ENCODE measurements at regions not wholly inside any gene's neighbourhood (a gene's known extent, or its start where the extent isn't known, plus 50 kb on each side); places are given as distances from the start of the nearest gene placed in this dataset.

DNA sequence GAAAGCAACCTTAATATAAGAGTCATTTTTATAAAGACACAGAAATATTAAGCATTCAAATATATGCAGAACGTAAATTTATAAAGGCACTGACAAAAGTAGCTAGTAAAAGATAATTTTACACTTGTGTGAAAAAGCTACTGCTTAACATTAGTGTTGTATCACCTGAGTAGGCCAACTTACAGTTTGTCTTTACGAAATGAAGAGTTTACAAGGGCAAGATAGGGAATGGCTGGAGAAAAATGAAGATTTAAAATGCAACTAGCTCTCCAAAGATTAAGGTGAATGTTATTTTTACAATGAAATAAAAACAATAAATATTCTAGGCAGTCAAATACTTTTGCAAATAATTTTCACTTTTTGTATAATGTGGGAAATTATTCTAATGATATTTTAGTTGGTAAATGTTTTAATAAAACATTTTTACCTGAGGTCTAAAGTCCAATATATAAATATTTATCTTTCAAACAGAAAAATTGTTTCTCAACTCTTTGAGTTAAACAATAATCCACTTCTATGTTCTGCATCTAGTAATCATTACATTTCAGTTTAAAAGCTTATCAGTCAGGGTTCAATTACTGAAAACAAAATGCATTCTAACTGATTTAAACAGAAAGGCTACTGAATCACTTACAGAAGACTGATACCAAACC, 382.6 kb downstream of the IPMK start:
- no peaks in the 10 kb centered on the region for H3K4me1 ChIP-seq (ENCODE audit: low read length)
- no peak overlapping the region for H3K4me2 ChIP-seq (ENCODE audit: low read length)

GRCh38 chr10:57884407-57884806, 383.3 kb downstream of the IPMK start:
- no peak for TF ChIP-seq EZH2phosphoT487 (IDR thresholded peaks at IDR 0.05; ENCODE audit: low read depth)
- no peak for TF ChIP-seq CTCF (IDR thresholded peaks at IDR 0.05; ENCODE audit: low read depth, low read length)
- H3K4me1 ChIP-seq (ENCODE audit: low read length): no peaks in the 10 kb centered on the region
- H3K79me2 ChIP-seq (ENCODE audit: low read length): no peaks in the 10 kb centered on the region
- H3K9ac ChIP-seq (ENCODE audit: low read length): no peak overlapping the region
- H2AFZ ChIP-seq (ENCODE audit: low read depth, low read length): no peak overlapping the region
- H3K27me3 ChIP-seq (ENCODE audit: low read depth, low read length): no peaks in the 10 kb centered on the region
- no peak overlapping the region for H3K4me3 ChIP-seq (ENCODE audit: low read length)
- H3K4me2 ChIP-seq (ENCODE audit: low read length): no peak overlapping the region
- no peaks in the 10 kb centered on the region for H3K9me3 ChIP-seq (ENCODE audit: insufficient read depth, low read length)
- no peaks in the 10 kb centered on the region for H4K20me1 ChIP-seq (ENCODE audit: insufficient read depth, low read length)
- H3K36me3 ChIP-seq (replicated peaks; ENCODE audit: low read depth, low read length): no peaks in the 10 kb centered on the region
- no peak overlapping the region for H3K27ac ChIP-seq (ENCODE audit: low read length)

More for the DNA sequence above, 382.6 kb downstream of the IPMK start:
- TF ChIP-seq EZH2phosphoT487 (IDR thresholded peaks at IDR 0.05; ENCODE audit: low read depth): no peak
- TF ChIP-seq CTCF (IDR thresholded peaks at IDR 0.05; ENCODE audit: low read depth, low read length): no peak
- Histone ChIP-seq H3K79me2 (ENCODE audit: low read length) (no peaks in the 10 kb centered on the region), H3K27ac (ENCODE audit: low read length) (no peak overlapping the region), H4K20me1 (ENCODE audit: insufficient read depth, low read length) (no peaks in the 10 kb centered on the region), H3K4me3 (ENCODE audit: low read length) (no peak overlapping the region), H3K9me3 (ENCODE audit: insufficient read depth, low read length) (no peaks in the 10 kb centered on the region), H3K9ac (ENCODE audit: low read length) (no peak overlapping the region), H3K27me3 (ENCODE audit: low read depth, low read length) (no peaks in the 10 kb centered on the region), H2AFZ (ENCODE audit: low read depth, low read length) (no peak overlapping the region), H3K36me3 (replicated peaks; ENCODE audit: low read depth, low read length) (no peaks in the 10 kb centered on the region)

GRCh38 chr10:57880446-57881227, 387.1 kb downstream of the IPMK start:
- H3K79me2 ChIP-seq (ENCODE audit: low read length): no peaks in the 10 kb centered on the region
- no peak for TF ChIP-seq CTCF (IDR thresholded peaks at IDR 0.05; ENCODE audit: low read depth, low read length)
- no peak overlapping the region for H3K4me3 ChIP-seq (ENCODE audit: low read length)
- H4K20me1 ChIP-seq (ENCODE audit: insufficient read depth, low read length): no peaks in the 10 kb centered on the region
- H3K9ac ChIP-seq (ENCODE audit: low read length): no peak overlapping the region
- H3K27me3 ChIP-seq (ENCODE audit: low read depth, low read length): no peaks in the 10 kb centered on the region
- H2AFZ ChIP-seq (ENCODE audit: low read depth, low read length): no peak overlapping the region
- H3K9me3 ChIP-seq (ENCODE audit: insufficient read depth, low read length): no peaks in the 10 kb centered on the region
- H3K4me1 ChIP-seq (ENCODE audit: low read length): no peaks in the 10 kb centered on the region
- no peak overlapping the region for H3K27ac ChIP-seq (ENCODE audit: low read length)
- H3K4me2 ChIP-seq (ENCODE audit: low read length): no peak overlapping the region
- H3K36me3 ChIP-seq (replicated peaks; ENCODE audit: low read depth, low read length): no peaks in the 10 kb centered on the region

DNA sequence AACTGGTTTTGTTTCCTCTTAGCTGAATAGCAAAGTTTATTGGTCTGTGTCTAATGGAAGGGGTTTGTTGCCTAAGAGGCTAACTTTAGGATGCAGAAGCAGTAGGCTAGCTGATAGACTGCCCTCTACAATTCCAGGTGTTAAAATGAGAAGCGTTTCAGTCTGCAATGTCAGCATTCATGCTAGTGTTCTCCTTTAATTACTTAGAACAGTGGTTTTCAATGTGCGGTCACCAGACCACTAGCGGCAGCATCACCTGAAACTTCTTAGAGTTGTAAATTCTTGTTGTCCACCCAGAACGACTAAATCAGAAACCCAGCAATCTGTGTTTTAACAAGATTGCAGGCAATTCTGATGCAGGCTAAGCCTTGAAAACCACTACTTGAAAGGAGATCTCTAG, 392.9 kb downstream of the IPMK start:
- Histone ChIP-seq H3K9ac (ENCODE audit: low read length) (no peak overlapping the region), H3K27me3 (ENCODE audit: low read depth, low read length) (no peaks in the 10 kb centered on the region), H3K79me2 (ENCODE audit: low read length) (no peaks in the 10 kb centered on the region), H3K4me1 (ENCODE audit: low read length) (no peaks in the 10 kb centered on the region), H3K27ac (ENCODE audit: low read length) (no peak overlapping the region), H3K36me3 (replicated peaks; ENCODE audit: low read depth, low read length) (no peaks in the 10 kb centered on the region), H4K20me1 (ENCODE audit: insufficient read depth, low read length) (no peaks in the 10 kb centered on the region), H2AFZ (ENCODE audit: low read depth, low read length) (no peak overlapping the region), H3K9me3 (ENCODE audit: insufficient read depth, low read length) (no peaks in the 10 kb centered on the region), H3K4me3 (ENCODE audit: low read length) (no peak overlapping the region), H3K4me2 (ENCODE audit: low read length) (no peak overlapping the region)
- TF ChIP-seq CTCF (IDR thresholded peaks at IDR 0.05; ENCODE audit: low read depth, low read length): no peak
- TF ChIP-seq EZH2phosphoT487 (IDR thresholded peaks at IDR 0.05; ENCODE audit: low read depth): no peak

Data from OCI-LY3 (cell line).